ENCODE measurements at regions not wholly inside any gene's neighbourhood (a gene's known extent, or its start where the extent isn't known, plus 50 kb on each side); places are given as distances from the start of the nearest gene placed in this dataset.
"Not testable (repeated sequence)": the region's sequence is repeated elsewhere in the genome, so short reads cannot be mapped to it uniquely, and the experiment has no call there.

GRCh38 chr16:87038528-87038927, 278.7 kb downstream of the C16orf95 start:
- DNase-seq (ENCODE audit: low read depth), result not testable (repeated sequence)

GRCh38 chr16:87040169-87041117, 276.7 kb downstream of the C16orf95 start:
- no peak for DNase-seq (ENCODE audit: low read depth)

- no peak for DNase-seq (ENCODE audit: low read depth)
Measured at GRCh38 chr16:87041286-87041685, 275.9 kb downstream of the C16orf95 start.

GRCh38 chr16:87042551-87043230, 274.5 kb downstream of the C16orf95 start:
- DNase-seq (ENCODE audit: low read depth), result no peak

GRCh38 chr16:87043231-87044031, 273.8 kb downstream of the C16orf95 start:
- DNase-seq (ENCODE audit: low read depth), result no peak

GRCh38 chr16:87044032-87044382, 273.2 kb downstream of the C16orf95 start:
- no peak for DNase-seq (ENCODE audit: low read depth)

- DNase-seq (ENCODE audit: low read depth), result no peak
Measured at GRCh38 chr16:87044829-87045228, 272.4 kb downstream of the C16orf95 start.

GRCh38 chr16:87045466-87046216, 271.6 kb downstream of the C16orf95 start:
- DNase-seq (ENCODE audit: low read depth), result no peak

- no peak for DNase-seq (ENCODE audit: low read depth)
Measured at GRCh38 chr16:87046235-87046634, 271.0 kb downstream of the C16orf95 start.

GRCh38 chr16:87047221-87048037, 269.8 kb downstream of the C16orf95 start:
- no peak for DNase-seq (ENCODE audit: low read depth)

GRCh38 chr16:87048038-87048729, 269.0 kb downstream of the C16orf95 start:
- DNase-seq (ENCODE audit: low read depth), result no peak

- DNase-seq (ENCODE audit: low read depth), result no peak
Measured at GRCh38 chr16:87048730-87049115, 268.5 kb downstream of the C16orf95 start.

- not testable (repeated sequence) for DNase-seq (ENCODE audit: low read depth)
Measured at GRCh38 chr16:87049216-87049615, 268.0 kb downstream of the C16orf95 start.

- no peak for DNase-seq (ENCODE audit: low read depth)
Measured at GRCh38 chr16:87050142-87050541, 267.1 kb downstream of the C16orf95 start.

GRCh38 chr16:87051526-87052320, 265.5 kb downstream of the C16orf95 start:
- no peak for DNase-seq (ENCODE audit: low read depth)

GRCh38 chr16:87052506-87052905, 264.7 kb downstream of the C16orf95 start:
- no peak for DNase-seq (ENCODE audit: low read depth)

GRCh38 chr16:87053016-87053982, 263.9 kb downstream of the C16orf95 start:
- DNase-seq (ENCODE audit: low read depth), result no peak

- no peak for DNase-seq (ENCODE audit: low read depth)
Measured at GRCh38 chr16:87054154-87054553, 263.0 kb downstream of the C16orf95 start.
